Astrocyte (in vitro differentiated cells and primary cell): ENCODE measurements at regions not wholly inside any gene's neighbourhood (a gene's known extent, or its start where the extent isn't known, plus 50 kb on each side); places are given as distances from the start of the nearest gene placed in this dataset.

Experiments
- DNase-seq: peaks from one replicate; pipeline ENCODE4 v3.0.0-alpha.2; 2010; ENCODE audit warnings: low read depth
- FAIRE-seq: peaks from 2 replicates; lab custom pipeline; 2011; peaks lifted over from hg19 to GRCh38; lab: Jason Lieb, UNC
- H2AFZ ChIP-seq: 2 replicates; pipeline ENCODE4 v1.6.0; 2012; ENCODE audit warnings: low read depth, low read length, inconsistent platforms
- H3K27ac ChIP-seq: 2 replicates; pipeline ENCODE4 v1.5.1; 2011; ENCODE audit warnings: low read depth, low read length, inconsistent platforms
- H3K27me3 ChIP-seq: 2 replicates; pipeline ENCODE4 v1.6.0; 2011; ENCODE audit warnings: low read length, inconsistent platforms; ENCODE audit not compliant: insufficient read depth
- H3K36me3 ChIP-seq: 2 replicates; pipeline ENCODE4 v1.5.1; 2011; ENCODE audit warnings: low read length, inconsistent platforms; ENCODE audit not compliant: insufficient read depth
- H3K4me1 ChIP-seq: 2 replicates; pipeline ENCODE4 v1.5.1; 2011; ENCODE audit warnings: low read length, inconsistent platforms; ENCODE audit not compliant: insufficient read depth
- H3K4me2 ChIP-seq: 2 replicates; pipeline ENCODE4 v1.6.0; 2012; ENCODE audit warnings: low read length, inconsistent platforms
- H3K4me3 ChIP-seq: 2 replicates; pipeline ENCODE4 v1.5.1; 2011; ENCODE audit warnings: low read depth, mild to moderate bottlenecking, low read length, inconsistent platforms; ENCODE audit not compliant: insufficient read depth
- H3K79me2 ChIP-seq: 2 replicates; pipeline ENCODE4 v1.6.0; 2012; ENCODE audit warnings: mild to moderate bottlenecking, low read length, inconsistent platforms; ENCODE audit not compliant: insufficient read depth
- H3K9ac ChIP-seq: 2 replicates; pipeline ENCODE4 v1.6.0; 2012; ENCODE audit warnings: mild to moderate bottlenecking, low read length, inconsistent platforms
- H3K9me3 ChIP-seq: 2 replicates; pipeline ENCODE4 v1.5.1; 2012; ENCODE audit warnings: low read depth, mild to moderate bottlenecking, low read length, inconsistent platforms; ENCODE audit not compliant: insufficient read depth
- H4K20me1 ChIP-seq: 2 replicates; pipeline ENCODE4 v1.6.0; 2012; ENCODE audit warnings: low read length, inconsistent platforms; ENCODE audit not compliant: insufficient read depth
- H3K27ac Mint-ChIP-seq: one replicate; pipeline ENCODE4 v1.8.0; 2021; ENCODE audit warnings: mild to moderate bottlenecking, mixed read lengths; ENCODE audit not compliant: unreplicated experiment
- H3K27me3 Mint-ChIP-seq: one replicate; pipeline ENCODE4 v1.8.0; 2021; ENCODE audit warnings: low read depth, mixed read lengths; ENCODE audit not compliant: unreplicated experiment
- H3K36me3 Mint-ChIP-seq: one replicate; pipeline ENCODE4 v1.8.0; 2021; ENCODE audit warnings: low read depth, mixed read lengths; ENCODE audit not compliant: unreplicated experiment
- H3K4me1 Mint-ChIP-seq: one replicate; pipeline ENCODE4 v1.8.0; 2021; ENCODE audit warnings: low read depth, mixed read lengths; ENCODE audit not compliant: unreplicated experiment
- H3K4me3 Mint-ChIP-seq: one replicate; pipeline ENCODE4 v1.8.0; 2021; ENCODE audit warnings: mild to moderate bottlenecking, moderate library complexity, mixed read lengths; ENCODE audit not compliant: unreplicated experiment
- H3K9me3 Mint-ChIP-seq: one replicate; pipeline ENCODE4 v1.8.0; 2021; ENCODE audit warnings: mild to moderate bottlenecking, mixed read lengths; ENCODE audit not compliant: unreplicated experiment
- EZH2 ChIP-seq: IDR thresholded peaks from 2 replicates; pipeline ENCODE4 v1.6.1; 2012; ENCODE audit warnings: mild to moderate bottlenecking, low read length, inconsistent platforms; ENCODE audit not compliant: insufficient read depth
- TF ChIP-seq, protein P1 (sequence below): IDR thresholded peaks from 2 replicates; pipeline ENCODE4 v1.5.1; 2011; ENCODE audit warnings: low read depth, mild to moderate bottlenecking, inconsistent platforms, low read length, moderate library complexity; ENCODE audit not compliant: insufficient read depth

DNA sequence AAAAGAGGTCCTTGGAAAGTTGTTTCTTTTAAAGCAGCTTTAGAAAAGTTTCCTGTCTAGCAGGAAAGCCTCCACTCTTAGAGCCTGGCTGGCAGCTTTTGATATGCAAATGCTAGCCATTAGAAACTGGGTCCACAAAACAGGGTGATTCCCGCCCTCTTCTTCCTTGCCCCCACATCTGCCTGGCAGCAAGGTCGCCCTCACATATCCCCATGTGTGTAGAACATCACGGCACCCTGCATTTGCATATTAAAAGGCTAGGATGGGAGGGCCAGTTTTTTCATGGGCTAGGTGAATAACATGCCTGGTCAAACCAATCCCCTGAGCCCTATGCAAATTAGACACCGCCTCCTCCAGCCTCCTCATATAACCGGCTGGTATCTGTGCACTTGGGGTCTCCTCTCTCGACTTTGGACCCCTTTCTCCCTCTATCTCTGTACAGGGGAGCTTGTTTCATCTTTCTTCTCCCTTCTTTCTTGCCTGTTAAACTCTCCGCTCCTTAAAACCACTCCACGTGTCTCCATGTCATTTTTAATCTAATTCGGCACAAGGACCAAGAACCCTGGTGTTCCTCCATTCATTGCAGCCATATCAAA, 426.8 kb upstream of the CTNND2 start:
- H4K20me1 ChIP-seq: no peaks in the 10 kb centered on the region
- H3K79me2 ChIP-seq: no peaks in the 10 kb centered on the region
- no peaks in the 10 kb centered on the region for H3K4me1 ChIP-seq
- H3K4me2 ChIP-seq: no peak overlapping the region
- no peak overlapping the region for H3K9ac ChIP-seq
- no peaks in the 10 kb centered on the region for H3K9me3 ChIP-seq
- no peak overlapping the region for H3K4me3 ChIP-seq
- Mint-ChIP-seq H3K27ac (no peak overlapping the region), H3K27me3 (no peaks in the 10 kb centered on the region), H3K4me3 (no peak overlapping the region), H3K9me3 (no peaks in the 10 kb centered on the region), H3K4me1 (no peaks in the 10 kb centered on the region), H3K36me3 (peaks cover 3% of the 10 kb centered on the region)
- FAIRE-seq: no peak
- no peak overlapping the region for H3K27ac ChIP-seq
- no peaks in the 10 kb centered on the region for H3K36me3 ChIP-seq
- no peaks in the 10 kb centered on the region for H3K27me3 ChIP-seq
- no peak for TF ChIP-seq EZH2
- TF ChIP-seq, protein P1, sequence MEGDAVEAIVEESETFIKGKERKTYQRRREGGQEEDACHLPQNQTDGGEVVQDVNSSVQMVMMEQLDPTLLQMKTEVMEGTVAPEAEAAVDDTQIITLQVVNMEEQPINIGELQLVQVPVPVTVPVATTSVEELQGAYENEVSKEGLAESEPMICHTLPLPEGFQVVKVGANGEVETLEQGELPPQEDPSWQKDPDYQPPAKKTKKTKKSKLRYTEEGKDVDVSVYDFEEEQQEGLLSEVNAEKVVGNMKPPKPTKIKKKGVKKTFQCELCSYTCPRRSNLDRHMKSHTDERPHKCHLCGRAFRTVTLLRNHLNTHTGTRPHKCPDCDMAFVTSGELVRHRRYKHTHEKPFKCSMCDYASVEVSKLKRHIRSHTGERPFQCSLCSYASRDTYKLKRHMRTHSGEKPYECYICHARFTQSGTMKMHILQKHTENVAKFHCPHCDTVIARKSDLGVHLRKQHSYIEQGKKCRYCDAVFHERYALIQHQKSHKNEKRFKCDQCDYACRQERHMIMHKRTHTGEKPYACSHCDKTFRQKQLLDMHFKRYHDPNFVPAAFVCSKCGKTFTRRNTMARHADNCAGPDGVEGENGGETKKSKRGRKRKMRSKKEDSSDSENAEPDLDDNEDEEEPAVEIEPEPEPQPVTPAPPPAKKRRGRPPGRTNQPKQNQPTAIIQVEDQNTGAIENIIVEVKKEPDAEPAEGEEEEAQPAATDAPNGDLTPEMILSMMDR: no peak
- no peak for DNase-seq
- H2AFZ ChIP-seq: no peak overlapping the region

DNA sequence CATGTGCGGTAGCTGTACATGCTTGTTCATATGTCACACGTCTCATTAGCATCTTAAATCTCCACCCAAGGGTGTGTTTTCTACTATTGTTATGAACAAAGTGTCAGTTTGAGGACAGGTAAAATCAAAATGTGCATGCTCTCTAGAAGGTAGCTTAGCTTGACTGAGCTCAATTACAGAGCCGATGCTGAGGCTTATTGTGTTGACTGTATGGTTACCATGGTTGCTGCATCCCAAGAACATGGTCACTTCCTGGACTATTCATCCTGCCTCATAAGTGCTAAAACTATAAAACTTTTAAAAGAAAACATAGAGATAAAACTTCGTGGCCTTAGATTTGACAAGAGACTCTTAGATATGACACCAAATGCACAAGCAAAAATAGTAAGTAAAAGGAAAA, 426.1 kb upstream of the CTNND2 start:
- H2AFZ ChIP-seq: no peak overlapping the region
- H3K27ac Mint-ChIP-seq: no peak overlapping the region
- peaks cover 3% of the 10 kb centered on the region for H3K36me3 Mint-ChIP-seq
- H3K27me3 ChIP-seq: no peaks in the 10 kb centered on the region
- no peaks in the 10 kb centered on the region for H3K4me1 ChIP-seq
- H3K9me3 Mint-ChIP-seq: no peaks in the 10 kb centered on the region
- TF ChIP-seq, protein P1: no peak
- TF ChIP-seq EZH2: no peak
- H3K4me3 Mint-ChIP-seq: no peak overlapping the region
- H3K4me2 ChIP-seq: no peak overlapping the region
- no peak for FAIRE-seq
- H3K4me3 ChIP-seq: no peak overlapping the region
- no peaks in the 10 kb centered on the region for H3K4me1 Mint-ChIP-seq
- no peaks in the 10 kb centered on the region for H3K36me3 ChIP-seq
- no peaks in the 10 kb centered on the region for H3K9me3 ChIP-seq
- H3K79me2 ChIP-seq: no peaks in the 10 kb centered on the region
- H4K20me1 ChIP-seq: no peaks in the 10 kb centered on the region
- no peaks in the 10 kb centered on the region for H3K27me3 Mint-ChIP-seq
- no peak overlapping the region for H3K9ac ChIP-seq
- DNase-seq: no peak
- no peak overlapping the region for H3K27ac ChIP-seq

DNA sequence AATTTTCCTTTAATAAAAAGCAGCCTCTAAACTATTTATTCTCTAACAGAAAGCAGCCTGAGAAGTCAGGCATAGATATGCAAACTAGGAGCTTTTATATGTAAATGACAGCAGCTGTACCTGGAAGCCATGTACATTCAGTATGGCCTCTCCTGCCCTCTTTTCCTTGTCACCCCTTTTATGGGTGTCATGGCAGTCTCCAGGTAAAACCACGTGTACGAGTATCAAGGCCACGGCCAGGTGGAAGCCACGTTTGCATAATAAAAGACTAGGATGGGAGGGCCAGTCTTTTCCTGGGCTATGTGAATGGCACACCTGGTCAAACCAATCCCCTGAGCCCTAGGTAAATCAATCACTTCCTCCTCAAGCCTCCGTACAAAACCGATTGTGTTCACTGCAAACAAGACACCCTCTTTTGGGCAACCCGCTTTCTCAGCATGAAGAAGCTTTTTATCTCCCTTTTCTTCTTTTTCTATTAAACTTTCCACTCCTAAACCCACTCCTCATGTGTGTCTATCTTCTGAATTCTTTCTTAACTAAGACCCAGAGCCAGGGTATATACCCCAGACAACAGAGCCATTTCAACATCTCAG, 419.5 kb upstream of the CTNND2 start:
- FAIRE-seq: no peak
- H3K36me3 Mint-ChIP-seq: peaks cover 3% of the 10 kb centered on the region
- H3K27me3 Mint-ChIP-seq: peaks cover 2% of the 10 kb centered on the region
- H3K27ac ChIP-seq: no peak overlapping the region
- no peak overlapping the region for H3K4me3 ChIP-seq
- H2AFZ ChIP-seq: no peak overlapping the region
- H3K27me3 ChIP-seq: no peaks in the 10 kb centered on the region
- H3K79me2 ChIP-seq: no peaks in the 10 kb centered on the region
- no peak overlapping the region for H3K4me3 Mint-ChIP-seq
- DNase-seq: no peak
- no peaks in the 10 kb centered on the region for H4K20me1 ChIP-seq
- peaks cover 7% of the 10 kb centered on the region for H3K4me1 Mint-ChIP-seq
- H3K4me1 ChIP-seq: no peaks in the 10 kb centered on the region
- TF ChIP-seq EZH2: no peak
- TF ChIP-seq, protein P1: no peak
- peaks cover 2% of the 10 kb centered on the region for H3K9me3 Mint-ChIP-seq
- no peak overlapping the region for H3K27ac Mint-ChIP-seq
- H3K36me3 ChIP-seq: no peaks in the 10 kb centered on the region
- no peak overlapping the region for H3K9ac ChIP-seq
- peaks cover 6% of the 10 kb centered on the region for H3K9me3 ChIP-seq
- H3K4me2 ChIP-seq: no peak overlapping the region
